ENCODE measurements at regions not wholly inside any gene's neighbourhood (a gene's known extent, or its start where the extent isn't known, plus 50 kb on each side); places are given as distances from the start of the nearest gene placed in this dataset.
"Not testable (repeated sequence)": the region's sequence is repeated elsewhere in the genome, so short reads cannot be mapped to it uniquely, and the experiment has no call there.

DNA sequence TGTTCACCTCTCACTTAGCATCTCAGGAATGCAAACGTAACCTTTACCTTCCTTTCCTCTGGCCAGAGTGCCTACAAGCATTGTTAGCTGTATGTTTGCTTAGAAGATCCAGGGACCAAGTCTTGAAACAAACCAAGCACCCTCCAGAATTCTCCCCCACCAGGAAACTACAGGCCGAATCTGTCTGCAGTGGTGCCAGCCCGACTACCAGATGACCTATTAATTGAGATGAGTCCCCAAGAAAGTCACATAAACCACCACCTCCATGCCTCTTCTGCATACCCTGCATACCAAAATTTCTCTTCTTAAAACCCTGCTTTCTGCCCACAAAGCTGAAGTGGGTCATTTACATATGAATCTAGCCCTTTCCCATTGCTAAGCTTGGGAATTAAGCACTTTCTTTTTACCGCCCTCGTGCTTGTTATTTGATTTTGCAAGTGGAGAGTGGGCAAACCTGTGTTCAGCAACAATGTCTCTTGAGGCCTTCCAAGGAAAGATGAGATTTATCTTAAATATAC, 1239.1 kb downstream of the CDH12 start:
- peak; percentile 15 for DNase-seq (ENCODE audit: low spot score)

DNA sequence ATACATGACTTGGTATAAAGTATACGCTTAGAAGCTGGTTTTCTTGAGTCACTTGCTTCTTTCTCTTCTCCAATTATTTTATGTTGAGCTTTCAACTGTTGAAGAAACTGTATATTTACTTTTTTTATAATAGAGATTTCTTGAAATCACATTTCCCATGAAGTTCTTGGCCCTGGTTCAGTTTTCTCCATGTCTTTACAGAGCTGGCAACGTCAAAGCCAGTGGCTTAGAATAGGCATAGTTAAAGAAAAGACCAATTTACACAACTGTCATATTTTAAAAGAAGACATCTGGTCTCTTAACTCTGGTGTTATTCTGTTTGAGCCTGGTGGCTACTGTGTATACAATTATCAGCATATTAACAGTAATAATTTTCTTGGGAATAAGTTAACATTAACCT, 1249.3 kb downstream of the CDH12 start:
- DNase-seq (ENCODE audit: low spot score), result no peak

DNA sequence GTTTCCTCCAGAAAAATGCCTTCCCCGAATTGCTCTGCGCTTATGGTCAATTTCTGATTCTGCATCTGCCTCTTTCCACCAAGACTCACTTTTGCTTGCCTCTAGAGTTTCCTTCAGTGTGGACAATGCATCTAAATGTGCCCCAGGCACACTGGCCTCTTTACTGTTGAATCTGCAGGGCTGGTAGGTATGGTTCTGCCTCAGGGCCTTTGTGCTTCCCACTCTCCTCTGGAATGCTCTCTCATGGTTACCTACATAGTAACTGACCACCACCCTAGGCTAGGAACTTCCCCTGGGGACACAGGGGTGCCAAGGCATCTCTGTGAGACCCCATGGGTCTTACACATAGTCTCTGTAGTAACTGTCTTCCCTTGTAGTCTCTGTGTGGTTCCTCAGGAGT, 1258.6 kb downstream of the CDH12 start:
- no peak for DNase-seq (ENCODE audit: low spot score)

DNA sequence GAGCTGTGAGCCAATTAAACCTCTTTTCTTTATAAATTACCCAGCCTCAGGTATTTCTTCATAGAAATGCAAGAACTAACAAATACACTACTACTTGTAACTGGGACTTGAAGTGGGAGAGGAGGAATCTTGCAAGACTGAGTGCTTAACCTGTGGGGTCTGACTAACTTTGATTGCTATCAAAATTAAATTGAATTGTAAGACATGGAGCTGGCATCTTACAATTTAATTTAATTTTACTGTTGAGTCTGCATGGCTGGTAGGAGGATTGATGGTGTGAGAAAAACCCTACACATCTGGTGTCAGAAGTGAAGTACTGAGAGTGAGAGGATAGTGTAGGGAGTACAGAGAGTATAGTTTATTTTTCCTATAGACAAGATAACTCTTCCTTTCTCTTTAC, 1259.9 kb downstream of the CDH12 start:
- DNase-seq (ENCODE audit: low spot score), result no peak

DNA sequence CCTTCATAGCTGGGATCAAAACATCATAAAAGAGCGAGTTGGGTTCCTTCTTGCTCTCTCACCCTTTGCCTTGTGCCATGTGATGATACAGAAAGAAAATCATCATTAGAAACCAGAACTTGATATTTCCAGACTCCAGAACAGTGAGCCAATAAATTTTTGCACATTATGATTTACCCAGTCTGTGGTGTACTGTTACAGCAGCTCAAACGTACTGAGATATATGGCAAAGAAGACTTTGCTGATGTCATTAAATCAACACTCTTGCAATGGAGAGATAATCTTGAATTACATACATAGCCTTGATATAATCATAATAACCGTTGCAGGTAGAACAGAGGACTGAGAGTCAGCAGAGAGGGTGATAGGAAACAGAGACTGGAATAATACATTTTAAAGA, 1271.6 kb downstream of the CDH12 start:
- DNase-seq (ENCODE audit: low spot score), result no peak

DNA sequence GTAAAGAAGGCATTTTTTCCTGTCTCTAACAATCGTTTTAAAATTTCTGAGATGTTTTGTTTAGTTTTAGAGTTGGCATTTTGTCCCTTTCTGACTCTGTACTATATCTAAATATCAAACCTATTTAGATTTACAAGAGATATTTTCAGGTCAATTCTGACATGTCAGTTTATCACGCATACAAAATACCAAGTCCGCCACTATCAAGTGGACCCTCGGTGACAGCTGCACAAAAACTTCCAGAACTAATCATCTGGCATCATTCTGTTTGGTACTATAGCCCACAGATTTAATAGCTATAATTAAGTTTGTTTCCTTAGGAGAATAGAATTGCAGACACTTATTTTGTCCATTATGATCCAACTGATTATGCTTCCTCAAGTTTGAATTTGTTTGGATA, 1278.2 kb downstream of the CDH12 start:
- no peak for DNase-seq (ENCODE audit: low spot score)

DNA sequence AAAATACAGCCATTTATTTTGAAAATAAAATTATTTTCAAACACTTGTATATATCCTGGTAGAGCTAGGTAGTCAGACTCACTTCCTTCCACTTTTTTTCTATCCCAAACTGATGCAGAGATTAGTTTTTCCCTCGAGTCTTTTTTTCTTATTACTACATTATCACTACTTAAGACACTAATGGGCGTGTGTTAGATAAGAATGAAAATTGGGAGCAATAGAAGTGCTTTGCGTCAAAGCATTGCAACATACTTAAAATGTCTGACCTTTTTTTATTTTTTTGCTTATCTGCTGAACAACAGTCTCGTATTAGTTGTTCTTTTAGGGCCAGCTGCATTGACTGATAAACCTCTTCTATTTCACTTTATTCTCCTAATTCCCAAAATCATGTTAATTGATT, 1278.7 kb downstream of the CDH12 start:
- no peak for DNase-seq (ENCODE audit: low spot score)

DNA sequence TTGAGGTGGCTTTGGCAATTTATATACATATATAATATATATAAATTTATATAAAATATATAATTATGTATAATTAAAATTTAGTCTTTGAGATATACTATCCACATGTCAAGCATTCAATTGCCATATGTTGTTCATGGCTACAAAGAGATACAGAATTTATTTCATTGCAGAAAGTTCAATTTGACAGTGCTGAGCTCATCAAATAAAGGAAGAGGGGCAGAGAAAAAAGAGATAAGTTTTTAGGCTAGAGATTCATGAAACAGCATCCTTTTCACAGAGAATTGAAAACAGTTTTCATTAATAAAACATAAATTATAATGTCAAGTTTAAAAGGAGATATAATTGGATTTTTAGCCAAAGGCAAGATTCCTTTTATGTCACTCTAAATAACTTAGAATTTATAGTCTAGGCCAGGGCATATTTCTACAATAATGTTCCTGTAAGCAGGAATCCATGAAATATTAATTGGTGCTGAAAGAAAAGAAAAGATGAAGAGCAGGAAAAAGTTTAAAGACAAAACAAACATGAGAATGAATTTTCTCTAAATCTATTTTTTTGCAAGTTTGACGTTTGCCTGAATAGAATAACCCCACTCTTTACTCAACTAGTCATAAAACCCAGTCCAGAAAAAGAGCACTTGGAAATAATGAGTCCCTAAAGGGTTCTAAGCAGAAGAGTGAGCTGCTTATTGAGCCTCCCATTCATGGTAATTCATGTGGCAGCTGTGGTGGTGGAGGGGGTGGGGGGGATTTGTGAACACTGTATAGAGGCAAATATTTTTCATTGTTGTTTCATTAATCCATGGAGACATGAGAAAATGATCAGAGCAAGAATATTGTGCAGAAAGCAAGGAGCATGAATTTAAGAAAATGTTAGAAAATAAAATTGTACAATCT, 1279.5 kb downstream of the CDH12 start:
- DNase-seq (ENCODE audit: low spot score), result no peak

DNA sequence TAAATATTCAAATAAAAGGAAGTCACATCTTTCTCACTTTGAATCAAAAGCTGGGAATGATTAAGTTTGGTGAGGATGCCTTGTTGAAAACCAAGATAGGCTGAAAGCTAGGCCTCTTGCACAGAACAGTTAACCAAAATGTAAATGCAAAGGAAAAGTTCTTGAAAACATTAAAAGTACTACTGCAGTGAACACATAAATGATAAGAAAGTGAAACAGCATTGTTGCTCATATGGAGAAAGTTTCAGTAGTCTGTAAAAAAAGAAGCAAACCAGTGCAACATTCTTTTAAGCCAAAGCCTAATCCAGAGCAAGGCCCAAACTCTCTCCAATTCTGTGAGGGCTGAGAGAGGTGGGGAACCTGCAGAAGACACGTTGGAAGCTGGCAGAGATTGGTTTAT, 1281.9 kb downstream of the CDH12 start:
- not testable (repeated sequence) for DNase-seq (ENCODE audit: low spot score)

DNA sequence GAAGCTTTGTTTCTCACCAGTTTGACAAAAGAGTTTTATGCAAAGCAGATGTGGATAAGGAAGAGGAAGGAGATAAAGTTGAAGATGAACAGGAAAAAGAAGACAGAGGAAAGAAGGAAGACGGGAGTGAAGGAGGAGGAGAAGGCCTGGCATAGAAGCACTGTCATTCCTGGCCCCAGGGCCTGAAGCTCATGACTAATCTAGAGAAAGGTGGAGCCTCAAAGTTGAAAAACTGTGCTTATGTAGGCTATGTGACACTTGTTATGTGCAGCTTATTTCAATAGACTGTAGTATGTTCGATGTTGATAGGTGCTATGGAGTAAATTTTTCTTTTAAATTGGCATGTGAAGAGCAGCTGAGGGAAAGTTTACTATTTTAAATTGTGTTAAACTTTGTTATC, 1294.0 kb downstream of the CDH12 start:
- DNase-seq (ENCODE audit: low spot score), result not testable (repeated sequence)

DNA sequence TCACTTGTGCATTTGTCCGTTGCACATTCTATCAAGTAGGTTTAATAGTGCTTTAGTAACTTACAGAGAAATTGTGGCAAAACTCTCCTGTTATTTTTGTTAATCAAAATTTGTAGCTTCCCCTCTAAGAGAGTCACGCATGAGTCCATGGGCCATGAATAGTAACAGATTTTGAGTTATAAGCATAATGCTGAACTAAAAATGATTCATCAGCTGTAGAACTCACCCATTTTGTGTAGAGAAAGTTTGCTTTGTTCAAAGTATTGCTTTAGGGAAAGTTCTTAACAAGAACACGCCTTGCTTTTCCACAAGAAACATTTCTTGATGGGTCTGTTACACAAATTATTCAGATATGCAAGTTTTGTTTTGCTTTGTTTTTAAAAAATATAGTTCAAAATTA, 1300.9 kb downstream of the CDH12 start:
- DNase-seq (ENCODE audit: low spot score), result not testable (repeated sequence)

DNA sequence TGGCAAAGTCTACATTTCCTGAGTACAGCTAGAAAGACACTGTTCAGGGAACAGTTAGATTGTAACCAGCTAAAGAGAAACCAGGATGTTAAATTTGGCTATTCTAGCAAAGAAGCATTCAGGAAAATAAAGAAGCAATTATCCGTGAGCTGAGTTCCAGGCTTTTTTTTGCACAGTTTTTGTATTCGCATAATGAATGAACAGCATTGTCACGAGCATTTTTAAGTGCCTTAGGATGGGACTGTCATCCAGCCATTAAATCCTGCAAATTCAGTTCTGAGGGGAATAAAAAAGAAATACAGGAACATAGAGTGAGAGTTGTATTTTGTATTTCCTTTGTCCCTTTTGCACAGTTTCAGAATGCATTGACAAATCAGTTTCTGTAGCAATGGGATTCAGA, 1302.2 kb downstream of the CDH12 start:
- not testable (repeated sequence) for DNase-seq (ENCODE audit: low spot score)

DNA sequence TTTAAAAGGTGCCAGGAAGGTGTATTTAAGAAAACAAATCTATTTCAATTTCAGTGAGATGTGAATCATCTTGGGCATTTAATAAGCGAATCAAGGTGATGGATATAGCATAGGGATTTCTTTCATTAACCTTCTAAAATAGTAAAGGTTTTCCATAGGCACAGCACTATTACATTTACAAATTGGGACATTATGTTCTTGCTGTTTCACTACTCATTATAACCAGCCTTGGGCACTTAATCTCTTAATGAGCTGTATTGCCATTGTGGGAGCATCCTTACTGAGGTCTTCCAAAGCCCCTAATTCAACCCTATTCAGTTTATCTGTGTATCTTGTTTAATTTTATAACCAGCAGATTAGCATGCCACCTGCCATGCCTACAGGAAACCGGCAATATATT, 1305.5 kb downstream of the CDH12 start:
- DNase-seq (ENCODE audit: low spot score), result not testable (repeated sequence)

DNA sequence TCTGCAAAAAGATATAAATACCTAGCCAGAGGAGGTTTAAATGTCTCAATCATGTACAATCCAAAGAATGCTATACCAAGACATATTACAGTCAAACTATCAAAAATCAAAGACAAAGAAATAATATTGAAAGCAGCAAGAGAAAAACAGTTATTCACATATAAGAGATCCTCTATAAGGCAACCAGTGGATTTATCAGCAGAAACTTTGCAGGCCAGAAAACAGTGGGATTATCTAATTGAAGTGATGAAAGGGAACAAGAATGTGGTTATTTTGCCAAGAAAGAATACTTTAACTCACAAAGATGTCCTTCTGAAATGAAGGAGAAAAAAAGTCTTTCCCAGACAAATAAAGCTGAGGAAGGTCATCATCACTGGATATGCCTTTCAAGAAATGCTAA, 1318.0 kb downstream of the CDH12 start:
- DNase-seq (ENCODE audit: low spot score), result not testable (repeated sequence)

DNA sequence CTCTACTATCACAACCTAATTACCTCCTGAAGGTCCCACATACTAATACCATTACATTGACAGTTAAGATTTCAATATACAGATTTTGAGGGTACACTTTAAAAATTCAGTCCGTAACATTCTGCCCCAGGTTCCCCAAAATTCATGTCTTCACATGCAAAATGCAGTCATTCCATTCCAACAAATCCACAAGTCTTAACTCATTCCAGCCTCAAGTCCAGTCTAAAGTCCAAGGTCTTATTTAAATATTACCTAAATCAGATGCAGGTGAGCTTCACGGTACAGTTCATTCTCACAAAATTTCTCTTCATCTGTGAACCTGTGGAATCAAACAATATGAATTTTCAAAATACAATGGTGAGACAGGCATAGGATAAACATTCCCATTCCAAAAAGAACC, 1332.0 kb downstream of the CDH12 start:
- DNase-seq (ENCODE audit: low spot score), result not testable (repeated sequence)

DNA sequence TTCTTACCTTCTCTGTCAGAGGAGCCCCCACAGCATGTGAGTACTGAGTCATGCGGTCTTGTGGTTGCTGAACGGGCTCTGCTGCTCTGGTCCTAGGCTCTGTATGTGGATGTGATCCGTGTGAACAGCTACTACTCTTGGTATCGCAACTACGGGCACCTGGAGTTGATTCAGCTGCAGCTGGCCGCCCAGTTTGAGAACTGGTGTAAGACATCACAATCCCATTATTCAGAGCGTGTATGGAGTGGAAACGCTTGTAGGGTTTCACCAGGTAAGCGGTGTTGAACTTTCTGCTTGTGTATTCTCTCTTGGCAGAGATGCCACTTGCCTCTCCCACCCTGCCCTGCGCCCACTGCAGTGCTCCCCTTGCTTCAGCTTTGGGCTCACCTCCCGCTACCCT, 1356.2 kb downstream of the CDH12 start:
- not testable (repeated sequence) for DNase-seq (ENCODE audit: low spot score)

DNA sequence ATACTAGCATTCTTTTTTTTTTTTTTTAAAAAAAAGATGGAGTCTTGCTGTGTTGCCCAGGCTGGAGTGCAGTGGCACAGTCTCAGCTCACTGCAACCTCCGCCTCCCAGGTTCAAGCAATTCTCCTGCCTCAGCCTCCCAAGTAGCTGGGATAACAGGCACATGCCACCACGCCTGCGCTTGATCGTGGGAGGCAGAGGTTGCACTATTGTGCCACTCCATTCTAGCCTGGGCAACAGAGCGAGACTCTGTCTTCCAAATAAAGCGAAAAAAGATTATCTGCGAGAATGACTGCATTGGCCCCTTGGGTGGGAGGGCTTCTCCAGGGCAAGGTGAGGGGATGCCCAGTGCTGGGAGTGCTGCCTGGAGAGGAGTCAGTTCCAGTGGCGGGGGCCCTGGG, 1357.1 kb downstream of the CDH12 start:
- DNase-seq (ENCODE audit: low spot score), result not testable (repeated sequence)

DNA sequence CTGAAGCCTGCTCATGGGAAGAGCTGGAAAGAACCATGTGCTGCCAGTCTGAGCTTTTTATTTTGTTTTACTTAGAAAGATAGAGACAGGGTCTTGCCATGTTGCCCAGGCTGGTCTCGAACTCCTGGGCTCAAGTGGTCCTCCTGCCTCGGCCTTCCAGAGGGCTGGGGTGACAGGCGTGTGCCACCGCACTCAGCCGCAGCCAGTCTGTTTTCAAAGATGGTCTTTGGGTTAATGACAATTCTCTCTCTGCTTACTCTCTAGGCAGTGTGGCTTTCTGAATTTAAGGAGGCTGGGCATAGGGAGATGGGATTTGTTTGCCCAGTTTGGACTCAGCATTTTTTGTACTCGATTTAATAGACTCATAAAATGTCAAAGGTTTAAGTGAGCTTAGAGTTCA, 1357.9 kb downstream of the CDH12 start:
- not testable (repeated sequence) for DNase-seq (ENCODE audit: low spot score)

DNA sequence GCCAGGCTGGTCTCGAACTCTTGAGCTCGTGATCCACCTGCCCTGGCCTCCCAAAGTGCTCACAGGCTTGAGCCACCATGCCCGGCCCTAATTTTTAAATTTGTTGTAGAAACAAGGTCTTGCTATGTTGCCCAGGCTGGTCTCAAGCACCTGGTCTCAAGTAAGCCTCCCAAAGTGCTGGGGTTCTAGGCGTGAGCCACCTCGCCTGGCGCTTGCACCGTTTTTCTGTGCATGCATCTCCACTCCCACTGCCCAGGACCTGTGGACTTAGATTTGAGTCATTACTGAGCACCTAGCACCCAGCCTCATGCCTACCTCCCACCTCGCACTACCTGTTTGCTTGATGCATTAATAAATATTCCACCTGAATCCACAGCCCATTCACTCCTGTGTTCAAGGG, 1359.1 kb downstream of the CDH12 start:
- DNase-seq (ENCODE audit: low spot score), result not testable (repeated sequence)

DNA sequence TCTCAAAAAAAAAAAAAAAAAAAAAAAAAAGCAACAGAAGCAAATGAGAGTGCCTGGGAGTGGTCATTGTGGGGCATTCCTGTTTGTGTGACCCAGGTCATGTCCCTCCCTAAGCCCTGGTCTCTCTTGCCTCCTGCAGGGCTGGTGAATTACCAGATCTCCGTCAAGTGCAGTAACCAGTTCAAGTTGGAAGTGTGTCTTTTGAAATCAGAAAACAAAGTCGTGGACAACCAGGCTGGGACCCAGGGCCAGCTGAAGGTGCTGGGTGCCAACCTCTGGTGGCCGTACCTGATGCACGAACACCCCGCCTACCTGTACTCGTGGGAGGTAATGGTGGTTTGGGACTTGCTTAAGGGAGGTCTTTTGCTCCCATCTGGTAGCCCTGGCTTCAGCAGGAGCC, 1362.0 kb downstream of the CDH12 start:
- DNase-seq (ENCODE audit: low spot score), result not testable (repeated sequence)

DNA sequence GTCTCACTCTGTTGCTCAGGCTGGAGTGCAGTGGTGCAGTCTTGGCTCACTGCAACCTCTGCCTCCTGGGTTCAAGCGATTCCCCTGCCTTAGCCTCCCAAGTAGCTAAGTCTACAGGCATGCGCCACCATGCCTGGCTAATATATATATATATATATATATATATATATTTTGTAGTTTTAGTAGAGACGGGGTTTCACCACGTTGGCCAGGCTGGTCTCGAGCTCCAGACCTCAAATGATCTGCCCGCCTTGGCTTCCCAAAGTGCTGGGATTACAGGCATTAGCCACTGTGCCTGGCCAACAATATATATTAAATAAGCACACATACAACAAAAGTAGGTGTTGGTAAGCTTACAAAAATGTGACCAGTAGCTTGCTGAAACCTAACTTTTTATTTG, 1364.3 kb downstream of the CDH12 start:
- DNase-seq (ENCODE audit: low spot score), result not testable (repeated sequence)

DNA sequence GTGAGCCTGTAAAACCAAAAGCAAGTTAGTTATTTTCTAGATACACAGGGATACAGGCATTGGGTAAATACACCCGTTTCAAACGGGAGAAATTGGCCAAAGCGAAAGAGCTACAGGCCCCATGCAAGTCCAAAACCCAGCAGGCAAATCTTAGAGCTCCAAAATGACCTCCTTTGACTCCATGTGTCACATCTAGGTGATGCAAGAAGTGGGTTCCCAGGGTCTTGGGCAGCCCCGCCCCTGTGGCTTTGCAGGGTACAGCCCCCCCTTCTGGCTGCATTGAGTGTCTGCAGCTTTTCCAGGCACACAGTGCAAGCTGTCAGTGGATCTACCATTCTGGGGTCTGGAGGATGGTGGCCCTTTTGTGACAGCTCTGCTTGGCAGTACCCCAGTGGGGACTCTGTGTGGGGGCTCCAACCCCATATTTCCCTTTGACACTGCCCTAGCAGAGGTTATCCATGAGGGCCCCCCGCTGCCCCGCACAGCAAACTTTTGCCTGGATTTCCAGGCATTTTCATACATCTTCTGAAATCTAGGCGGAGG, 1367.6 kb downstream of the CDH12 start:
- DNase-seq (ENCODE audit: low spot score), result not testable (repeated sequence)

DNA sequence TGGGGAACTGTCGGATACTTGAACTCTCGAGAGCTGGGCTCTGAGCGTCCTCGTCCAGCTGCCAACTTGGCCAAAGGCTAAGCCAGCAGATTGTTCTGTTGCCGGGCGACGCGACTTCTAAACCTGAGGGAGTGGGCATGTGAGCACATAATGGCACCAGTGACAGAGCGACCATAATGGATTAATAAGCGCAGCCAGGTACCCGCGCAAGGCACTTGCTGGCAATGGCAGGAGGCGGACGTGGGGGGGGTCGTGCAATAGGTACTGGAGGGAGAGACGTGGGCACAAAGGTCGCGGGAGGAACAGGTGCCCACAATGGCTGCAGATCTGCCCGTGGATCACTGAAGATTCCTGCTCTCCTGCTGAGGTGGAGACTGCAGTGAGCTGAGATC, 1368.7 kb downstream of the CDH12 start:
- not testable (repeated sequence) for DNase-seq (ENCODE audit: low spot score)

Measured in iPS-NIHi11 (cell line).